Mesenchymal stem cell (in vitro differentiated cells and primary cell): ENCODE measurements at regions not wholly inside any gene's neighbourhood (a gene's known extent, or its start where the extent isn't known, plus 50 kb on each side); places are given as distances from the start of the nearest gene placed in this dataset.

Source experiments
- DNase-seq: peaks from one replicate; pipeline ENCODE4 v3.0.0-alpha.2; 2013
- H2AFZ ChIP-seq: one replicate; pipeline ENCODE4 v1.6.1; 2013; ENCODE audit warnings: low read depth, mild to moderate bottlenecking, control low read depth, inconsistent platforms, low read length, moderate library complexity
- H2AK5ac ChIP-seq: 2 replicates; pipeline ENCODE4 v1.6.1; 2013; ENCODE audit warnings: low read length, moderate library complexity, mild to moderate bottlenecking, inconsistent platforms; ENCODE audit not compliant: severe bottlenecking
- H2BK120ac ChIP-seq: one replicate; pipeline ENCODE4 v1.6.1; 2013; ENCODE audit warnings: low read depth, mild to moderate bottlenecking, inconsistent platforms, low read length, moderate library complexity
- H2BK12ac ChIP-seq, 2 experiments: one replicate each; pipeline ENCODE4 v1.6.1; 2013; ENCODE audit warnings: inconsistent platforms in 2 of 2, low read length in 2 of 2, mild to moderate bottlenecking in 2 of 2, moderate library complexity in 2 of 2, control low read depth in 1 of 2
- H2BK15ac ChIP-seq: one replicate; pipeline ENCODE4 v1.6.1; 2013; ENCODE audit warnings: mild to moderate bottlenecking, low read depth, inconsistent platforms; ENCODE audit not compliant: poor library complexity, severe bottlenecking
- H2BK5ac ChIP-seq: 2 replicates; pipeline ENCODE4 v1.6.1; 2013; ENCODE audit warnings: low read depth, mild to moderate bottlenecking, low read length, control low read depth, inconsistent platforms; ENCODE audit not compliant: poor library complexity, severe bottlenecking
- H3K14ac ChIP-seq, 2 experiments: one replicate each; pipeline ENCODE4 v1.6.1; 2013; ENCODE audit warnings: inconsistent platforms in 2 of 2, low read length in 2 of 2, control low read depth in 1 of 2, mild to moderate bottlenecking in 1 of 2, moderate library complexity in 1 of 2
- H3K18ac ChIP-seq, 2 experiments: one replicate each; pipeline ENCODE4 v1.6.1; 2013; ENCODE audit warnings: inconsistent platforms in 2 of 2, low read length in 2 of 2, control low read depth in 1 of 2, low read depth in 1 of 2, mild to moderate bottlenecking in 1 of 2
- H3K23ac ChIP-seq, 2 experiments: one replicate each; pipeline ENCODE4 v1.6.1; 2013; ENCODE audit warnings: inconsistent platforms in 2 of 2, low read length in 2 of 2, mild to moderate bottlenecking in 2 of 2, moderate library complexity in 2 of 2, control low read depth in 1 of 2
- H3K27ac ChIP-seq: 2 replicates; pipeline ENCODE4 v1.5.1; 2013; ENCODE audit warnings: mild to moderate bottlenecking, moderate library complexity, low read length, control low read depth, inconsistent platforms; ENCODE audit not compliant: poor library complexity, severe bottlenecking
- H3K27me3 ChIP-seq, 2 experiments: 2 replicates each; pipeline versions ENCODE4 v1.6.1 to v1.7.0; 2013; ENCODE audit warnings: low read length in 2 of 2, mild to moderate bottlenecking in 2 of 2, moderate library complexity in 2 of 2, control low read depth in 1 of 2, inconsistent platforms in 1 of 2; ENCODE audit not compliant: control insufficient read depth in 1 of 2, insufficient read depth in 1 of 2
- H3K36me3 ChIP-seq, 2 experiments: 2 replicates each; pipeline versions ENCODE4 v1.6.1 to v1.7.0; 2013; ENCODE audit warnings: low read length in 2 of 2, control low read depth in 1 of 2, inconsistent platforms in 1 of 2, low read depth in 1 of 2, mild to moderate bottlenecking in 1 of 2; ENCODE audit not compliant: insufficient read depth in 2 of 2, control insufficient read depth in 1 of 2
- H3K4ac ChIP-seq, 2 experiments: one replicate each; pipeline ENCODE4 v1.6.1; 2013; ENCODE audit warnings: inconsistent platforms in 2 of 2, low read length in 2 of 2, mild to moderate bottlenecking in 2 of 2, moderate library complexity in 2 of 2, control low read depth in 1 of 2, low read depth in 1 of 2
- H3K4me1 ChIP-seq: 2 replicates; pipeline ENCODE4 v1.6.1; 2013; ENCODE audit warnings: low read depth, low read length, control low read depth; ENCODE audit not compliant: control insufficient read depth, insufficient read depth
- H3K4me2 ChIP-seq: 2 replicates; pipeline ENCODE4 v1.6.1; 2013; ENCODE audit warnings: low read length, mild to moderate bottlenecking, inconsistent platforms; ENCODE audit not compliant: poor library complexity, severe bottlenecking
- H3K4me3 ChIP-seq, 2 experiments: 2 replicates each; pipeline versions ENCODE4 v1.5.1 to v1.7.0; 2013; ENCODE audit warnings: low read length in 2 of 2, mild to moderate bottlenecking in 2 of 2, control low read depth in 1 of 2, low read depth in 1 of 2; ENCODE audit not compliant: insufficient read depth in 1 of 2
- H3K79me1 ChIP-seq: replicated peaks from 2 replicates; pipeline ENCODE4 v1.6.1; 2013; ENCODE audit warnings: mild to moderate bottlenecking, control low read depth, low read length, inconsistent platforms; ENCODE audit not compliant: poor library complexity, severe bottlenecking
- H3K9ac ChIP-seq: 2 replicates; pipeline ENCODE4 v1.7.0; 2013; ENCODE audit warnings: mild to moderate bottlenecking, low read length, moderate library complexity
- H3K9me3 ChIP-seq: 2 replicates; pipeline ENCODE4 v1.7.0; 2013; ENCODE audit warnings: mild to moderate bottlenecking, low read length; ENCODE audit not compliant: control insufficient read depth
- H4K8ac ChIP-seq: one replicate; pipeline ENCODE4 v1.6.1; 2013; ENCODE audit warnings: inconsistent platforms, mild to moderate bottlenecking, low read length, moderate library complexity
- H4K91ac ChIP-seq: one replicate; pipeline ENCODE4 v1.6.1; 2013; ENCODE audit warnings: mild to moderate bottlenecking, low read length, inconsistent platforms
- WGBS: methylation state at CpG from one replicate; pipeline ENCODE4 v1.1.7; 2013; ENCODE audit warnings: mixed read lengths; 5-methylcytosine and 5-hydroxymethylcytosine counted together

- Histone ChIP-seq H3K18ac (no peak overlapping the region), H3K9ac (peak overlapping the region; percentile 0), H2AK5ac (no peak overlapping the region), H3K4me1 (peaks cover 33% of the 10 kb centered on the region), H3K79me1 (no peaks in the 10 kb centered on the region), H2AFZ (no peak overlapping the region), H3K36me3 (no peaks in the 10 kb centered on the region), H2BK15ac (no peak overlapping the region), H4K8ac (no peak overlapping the region), H3K4ac (no peak overlapping the region), H3K23ac (no peak overlapping the region), H3K27ac (peak overlapping the region; percentile 5), H3K27me3 (peaks cover 4 to 55% of the 10 kb centered on the region in 2 experiments), H2BK120ac (no peak overlapping the region), H3K9me3 (no peaks in the 10 kb centered on the region), H2BK12ac (no peak overlapping the region), H3K14ac (no peak overlapping the region), H2BK5ac (no peak overlapping the region), H3K4me3 (peak overlapping the region in 1 of 2 experiments; percentile 33), H4K91ac (no peak overlapping the region), H3K4me2 (no peak overlapping the region)
- WGBS = 87% methylated on average over 24 of the region's 28 CpGs
- DNase-seq = no peak
Observed at GRCh38 chr7:435630-436366, 83.8 kb downstream of the PDGFA start.

- Histone ChIP-seq H2AFZ (no peak overlapping the region), H2BK12ac (no peak overlapping the region), H2AK5ac (no peak overlapping the region), H3K4ac (no peak overlapping the region), H3K36me3 (no peaks in the 10 kb centered on the region), H2BK15ac (no peak overlapping the region), H2BK5ac (no peak overlapping the region), H3K4me1 (peaks cover 33% of the 10 kb centered on the region), H3K4me2 (no peak overlapping the region), H3K9ac (no peak overlapping the region), H3K27ac (no peak overlapping the region), H4K91ac (no peak overlapping the region), H3K14ac (no peak overlapping the region), H3K4me3 (no peak overlapping the region), H3K79me1 (no peaks in the 10 kb centered on the region), H3K9me3 (no peaks in the 10 kb centered on the region), H3K27me3 (peaks cover 4 to 57% of the 10 kb centered on the region in 2 experiments), H2BK120ac (no peak overlapping the region), H3K18ac (no peak overlapping the region), H4K8ac (no peak overlapping the region), H3K23ac (no peak overlapping the region)
- DNase-seq = no peak
- 86% methylated on average over 33 of the region's 33 CpGs for WGBS
Observed at GRCh38 chr7:436367-437128, 83.1 kb downstream of the PDGFA start.

- Histone ChIP-seq H2BK12ac (no peak overlapping the region), H3K36me3 (no peaks in the 10 kb centered on the region), H4K8ac (no peak overlapping the region), H3K4me2 (no peak overlapping the region), H2BK15ac (no peak overlapping the region), H3K4me3 (no peak overlapping the region), H2BK5ac (no peak overlapping the region), H3K27ac (no peak overlapping the region), H2AFZ (no peak overlapping the region), H4K91ac (no peak overlapping the region), H3K14ac (no peak overlapping the region), H3K79me1 (no peaks in the 10 kb centered on the region), H2AK5ac (no peak overlapping the region), H3K27me3 (peaks cover 4 to 63% of the 10 kb centered on the region in 2 experiments), H3K23ac (no peak overlapping the region), H3K4me1 (peaks cover 33% of the 10 kb centered on the region), H3K9me3 (peaks cover 3% of the 10 kb centered on the region), H3K4ac (no peak overlapping the region), H3K18ac (no peak overlapping the region), H3K9ac (no peak overlapping the region), H2BK120ac (no peak overlapping the region)
- no peak for DNase-seq
- WGBS = 85% methylated on average over 43 of the region's 43 CpGs
Observed at GRCh38 chr7:437329-438251, 82.1 kb downstream of the PDGFA start.
